ENCODE measurements at regions not wholly inside any gene's neighbourhood (a gene's known extent, or its start where the extent isn't known, plus 50 kb on each side); places are given as distances from the start of the nearest gene placed in this dataset.
A peak's percentile ranks its signal among the peaks of the same experiment; 100 is the strongest.

DNA sequence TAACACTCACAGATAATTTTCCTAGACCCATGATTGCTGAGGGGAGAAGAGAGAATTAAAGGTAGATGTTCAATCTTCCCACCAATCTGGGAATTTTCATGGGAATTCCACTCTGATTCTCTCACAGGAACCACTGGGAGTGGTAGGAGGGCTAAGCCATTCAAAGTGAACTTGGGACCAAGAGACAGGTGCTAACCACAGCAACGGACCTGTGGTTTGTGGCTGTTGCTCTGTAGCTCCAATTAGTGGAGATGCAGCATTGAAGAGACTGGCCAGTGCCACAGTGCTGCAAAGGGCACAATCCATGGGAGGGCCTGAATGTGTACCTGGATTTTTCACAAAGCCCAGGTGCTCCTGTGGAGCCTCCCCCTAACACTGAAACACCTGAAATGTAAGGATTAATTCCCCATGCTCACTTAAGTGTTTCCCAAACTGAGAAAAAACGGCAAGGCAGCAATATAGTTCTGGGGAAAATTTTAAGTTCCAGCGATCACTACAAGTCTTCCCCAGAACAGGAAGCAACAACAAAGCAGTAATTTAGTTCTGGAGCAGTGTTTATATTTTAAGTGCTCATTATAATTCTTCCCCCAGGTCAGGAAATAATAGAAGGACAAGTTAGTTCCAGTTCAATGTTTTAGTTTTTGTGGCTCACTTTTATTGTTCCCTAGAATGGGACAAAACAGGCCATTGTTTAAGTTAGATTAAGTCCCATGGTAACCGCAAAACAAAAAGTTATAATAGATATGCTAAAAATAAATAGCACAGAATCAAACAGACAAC is 1045.8 kb downstream of the CNTNAP5 start:
- BruUV-seq (replicated peaks) = no TSS peak
- no peak for TF ChIP-seq PRDM15 (CRISPR knock-in tag; IDR thresholded peaks at IDR 0.05)
- no peak for TF ChIP-seq CBX3 (IDR thresholded peaks at IDR 0.05; ENCODE audit: borderline replicate concordance, low read depth)
- TF ChIP-seq SMAD5 (IDR thresholded peaks at IDR 0.05; ENCODE audit: low read depth) = no peak
- TF ChIP-seq TAF1 (IDR thresholded peaks at IDR 0.05; ENCODE audit: borderline replicate concordance, low read depth, low read length) = no peak
- TF ChIP-seq, protein P1, sequence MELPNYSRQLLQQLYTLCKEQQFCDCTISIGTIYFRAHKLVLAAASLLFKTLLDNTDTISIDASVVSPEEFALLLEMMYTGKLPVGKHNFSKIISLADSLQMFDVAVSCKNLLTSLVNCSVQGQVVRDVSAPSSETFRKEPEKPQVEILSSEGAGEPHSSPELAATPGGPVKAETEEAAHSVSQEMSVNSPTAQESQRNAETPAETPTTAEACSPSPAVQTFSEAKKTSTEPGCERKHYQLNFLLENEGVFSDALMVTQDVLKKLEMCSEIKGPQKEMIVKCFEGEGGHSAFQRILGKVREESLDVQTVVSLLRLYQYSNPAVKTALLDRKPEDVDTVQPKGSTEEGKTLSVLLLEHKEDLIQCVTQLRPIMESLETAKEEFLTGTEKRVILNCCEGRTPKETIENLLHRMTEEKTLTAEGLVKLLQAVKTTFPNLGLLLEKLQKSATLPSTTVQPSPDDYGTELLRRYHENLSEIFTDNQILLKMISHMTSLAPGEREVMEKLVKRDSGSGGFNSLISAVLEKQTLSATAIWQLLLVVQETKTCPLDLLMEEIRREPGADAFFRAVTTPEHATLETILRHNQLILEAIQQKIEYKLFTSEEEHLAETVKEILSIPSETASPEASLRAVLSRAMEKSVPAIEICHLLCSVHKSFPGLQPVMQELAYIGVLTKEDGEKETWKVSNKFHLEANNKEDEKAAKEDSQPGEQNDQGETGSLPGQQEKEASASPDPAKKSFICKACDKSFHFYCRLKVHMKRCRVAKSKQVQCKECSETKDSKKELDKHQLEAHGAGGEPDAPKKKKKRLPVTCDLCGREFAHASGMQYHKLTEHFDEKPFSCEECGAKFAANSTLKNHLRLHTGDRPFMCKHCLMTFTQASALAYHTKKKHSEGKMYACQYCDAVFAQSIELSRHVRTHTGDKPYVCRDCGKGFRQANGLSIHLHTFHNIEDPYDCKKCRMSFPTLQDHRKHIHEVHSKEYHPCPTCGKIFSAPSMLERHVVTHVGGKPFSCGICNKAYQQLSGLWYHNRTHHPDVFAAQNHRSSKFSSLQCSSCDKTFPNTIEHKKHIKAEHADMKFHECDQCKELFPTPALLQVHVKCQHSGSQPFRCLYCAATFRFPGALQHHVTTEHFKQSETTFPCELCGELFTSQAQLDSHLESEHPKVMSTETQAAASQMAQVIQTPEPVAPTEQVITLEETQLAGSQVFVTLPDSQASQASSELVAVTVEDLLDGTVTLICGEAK (IDR thresholded peaks at IDR 0.05; ENCODE audit: borderline replicate concordance) = 0 out of 2 replicates have a peak, but pooled peaks have one; percentile 14
- no peak for TF ChIP-seq NR2C1 (IDR thresholded peaks at IDR 0.05)
- TF ChIP-seq, protein P2, sequence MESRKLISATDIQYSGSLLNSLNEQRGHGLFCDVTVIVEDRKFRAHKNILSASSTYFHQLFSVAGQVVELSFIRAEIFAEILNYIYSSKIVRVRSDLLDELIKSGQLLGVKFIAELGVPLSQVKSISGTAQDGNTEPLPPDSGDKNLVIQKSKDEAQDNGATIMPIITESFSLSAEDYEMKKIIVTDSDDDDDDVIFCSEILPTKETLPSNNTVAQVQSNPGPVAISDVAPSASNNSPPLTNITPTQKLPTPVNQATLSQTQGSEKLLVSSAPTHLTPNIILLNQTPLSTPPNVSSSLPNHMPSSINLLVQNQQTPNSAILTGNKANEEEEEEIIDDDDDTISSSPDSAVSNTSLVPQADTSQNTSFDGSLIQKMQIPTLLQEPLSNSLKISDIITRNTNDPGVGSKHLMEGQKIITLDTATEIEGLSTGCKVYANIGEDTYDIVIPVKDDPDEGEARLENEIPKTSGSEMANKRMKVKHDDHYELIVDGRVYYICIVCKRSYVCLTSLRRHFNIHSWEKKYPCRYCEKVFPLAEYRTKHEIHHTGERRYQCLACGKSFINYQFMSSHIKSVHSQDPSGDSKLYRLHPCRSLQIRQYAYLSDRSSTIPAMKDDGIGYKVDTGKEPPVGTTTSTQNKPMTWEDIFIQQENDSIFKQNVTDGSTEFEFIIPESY (IDR thresholded peaks at IDR 0.05) = no peak
- TF ChIP-seq LARP7 (IDR thresholded peaks at IDR 0.05) = no peak
- TF ChIP-seq MTA3 (IDR thresholded peaks at IDR 0.05; ENCODE audit: borderline replicate concordance, low read length) = no peak
- TF ChIP-seq NFIC (IDR thresholded peaks at IDR 0.05; ENCODE audit: low read depth, low read length) = no peak
- TF ChIP-seq DPF2 (IDR thresholded peaks at IDR 0.05) = 0 out of 2 replicates have a peak, but pooled peaks have one; percentile 48
- TF ChIP-seq RELB (IDR thresholded peaks at IDR 0.05; ENCODE audit: low read depth) = 0 out of 2 replicates have a peak, but pooled peaks have one; percentile 28

More for the DNA sequence above, 1045.8 kb downstream of the CNTNAP5 start:
- Histone ChIP-seq H3K79me2 (ENCODE audit: control insufficient read depth, insufficient read depth, low read length) (no peaks in the 10 kb centered on the region), H3K9ac (ENCODE audit: control insufficient read depth, insufficient read depth, low read length) (no peak overlapping the region), H3K4me2 (ENCODE audit: control insufficient read depth, insufficient read depth) (no peak overlapping the region), H3K36me3 (ENCODE audit: control insufficient read depth in 2 of 2, insufficient read depth in 2 of 2, low read length in 1 of 2) (no peaks in the 10 kb centered on the region), H3K9me3 (replicated peaks; ENCODE audit: control insufficient read depth, insufficient read depth, low read length) (no peaks in the 10 kb centered on the region), H3K27ac (ENCODE audit: control insufficient read depth, insufficient read depth) (no peak overlapping the region), H4K20me1 (ENCODE audit: control insufficient read depth, insufficient read depth) (no peaks in the 10 kb centered on the region), H3K4me1 (ENCODE audit: control insufficient read depth, insufficient read depth, low read length) (no peaks in the 10 kb centered on the region), H2AFZ (ENCODE audit: control insufficient read depth, low read depth, low read length) (no peak overlapping the region), H3K27me3 (replicated peaks in 1 of 2; ENCODE audit: control insufficient read depth in 2 of 2, insufficient read depth in 2 of 2, low read length in 1 of 2) (no peaks in the 10 kb centered on the region), H3K4me3 (no peak overlapping the region)
- ATAC-seq (peak; percentile 48), DNase-seq (ENCODE audit: low read depth, low spot score) (no peak), FAIRE-seq (no peak)
- RAD21 ChIA-PET (ENCODE audit: unreplicated experiment) = no interaction called here
- intact Hi-C loops (cut with micrococcal nuclease; ENCODE audit: unreplicated experiment) (no loop called here), in situ Hi-C loops (cut with MboI) (no loop called here)
- WGBS (ENCODE audit: insufficient coverage, insufficient replicate concordance, low lambda C conversion rate, missing lambda C conversion rate) = 46% methylated on average over 4 of the region's 4 CpGs
- CTCF ChIA-PET = no interaction called here
- SMC1A ChIA-PET (ENCODE audit: uncharacterized antibody, unreplicated experiment) = interaction anchor here (1.2 kb wide), 1 partner anchor 16 kb away, joined by 4 read pairs; no protein-coding TSS in a partner anchor
- POLR2A ChIA-PET = no interaction called here

Data from GM12878 (cell line).